Body of pancreas (tissue), 4 donors: ENCODE measurements at regions not wholly inside any gene's neighbourhood (a gene's known extent, or its start where the extent isn't known, plus 50 kb on each side); places are given as distances from the start of the nearest gene placed in this dataset.

Experiments used
- ATAC-seq: fragments of 150-250 bp; one replicate; pipeline ENCODE4 v1.9.1; 2016
- DNase-seq, 4 donors: peaks; one replicate each; pipeline ENCODE4 v3.0.0-alpha.2; 2019
- H3K27ac ChIP-seq, 4 donors: fragments of 200-600 bp; sonication (generic); 1 replicate in 3 of 4; 2 replicates in 1 of 4; pipeline versions ENCODE4 v1.5.1 to v1.6.1; 2016 to 2019; ENCODE audit warnings: mild to moderate bottlenecking in 1 of 4, mixed read lengths in 1 of 4, moderate library complexity in 1 of 4
- H3K27me3 ChIP-seq, 2 donors: fragments of 200-600 bp; sonication (generic); one replicate each; pipeline ENCODE4 v1.6.0; 2016; ENCODE audit warnings: mild to moderate bottlenecking in 1 of 2
- H3K36me3 ChIP-seq, 2 donors: fragments of 200-600 bp; sonication (generic); replicated peaks in 1 of 2; 2 replicates each; pipeline ENCODE4 v1.5.1; 2016; ENCODE audit warnings: low read depth in 2 of 2; ENCODE audit not compliant: insufficient read depth in 1 of 2
- H3K4me1 ChIP-seq: fragments of 200-600 bp; sonication (generic); one replicate; pipeline ENCODE4 v1.6.0; 2016
- H3K4me3 ChIP-seq, 2 donors: fragments of 200-600 bp; sonication (generic); 1 replicate in 1 of 2; 2 replicates in 1 of 2; pipeline ENCODE4 v1.5.1; 2016 to 2019
- H3K9me3 ChIP-seq, 3 donors: fragments of 200-600 bp; sonication (generic); 1 replicate in 2 of 3; 2 replicates in 1 of 3; pipeline ENCODE4 v1.5.1; 2016
- CTCF ChIP-seq, 7 experiments: fragments of 450-650 bp in 4 of 7; fragments of 200-600 bp in 3 of 7; sonication (generic) in 3 of 7; IDR thresholded peaks; one replicate each; pipeline ENCODE4 v1.5.1; 2016 to 2019; ENCODE audit warnings: antibody characterized with exemption in 7 of 7
- POLR2A ChIP-seq, 3 donors: fragments of 450-650 bp; IDR thresholded peaks; one replicate each; pipeline ENCODE4 v1.6.1; 2016; ENCODE audit warnings: antibody characterized with exemption in 3 of 3, mild to moderate bottlenecking in 2 of 3
- WGBS, 2 donors: methylation state at CpG; one replicate each; pipeline ENCODE4 v1.1.5; 2017; 5-methylcytosine and 5-hydroxymethylcytosine counted together
- intact Hi-C: fragments of 100-400 bp; cut with DNase I; formaldehyde crosslinking; loops from one replicate; pipeline ENCODE4 v1.15.1; 2023

- WGBS, 2 donors: 24 to 32% methylated on average over 3 of the region's 3 CpGs
- Histone ChIP-seq H3K27me3 (no peaks in the 10 kb centered on the region), H3K9me3 (peaks cover 0 to 10% (median 0%) of the 10 kb centered on the region in 3 donors), H3K4me1 (no peaks in the 10 kb centered on the region), H3K4me3 (no peak overlapping the region), H3K27ac (no peak overlapping the region), H3K36me3 (no peaks in the 10 kb centered on the region)
- TF ChIP-seq CTCF (IDR thresholded peaks at IDR 0.05): no peak
- TF ChIP-seq POLR2A (IDR thresholded peaks at IDR 0.05): no peak
- intact Hi-C loops: no loop called here
- ATAC-seq (no peak), DNase-seq (no peak)
Measured at GRCh38 chr16:62652441-62653120, 616.3 kb upstream of the CDH8 start.

DNA sequence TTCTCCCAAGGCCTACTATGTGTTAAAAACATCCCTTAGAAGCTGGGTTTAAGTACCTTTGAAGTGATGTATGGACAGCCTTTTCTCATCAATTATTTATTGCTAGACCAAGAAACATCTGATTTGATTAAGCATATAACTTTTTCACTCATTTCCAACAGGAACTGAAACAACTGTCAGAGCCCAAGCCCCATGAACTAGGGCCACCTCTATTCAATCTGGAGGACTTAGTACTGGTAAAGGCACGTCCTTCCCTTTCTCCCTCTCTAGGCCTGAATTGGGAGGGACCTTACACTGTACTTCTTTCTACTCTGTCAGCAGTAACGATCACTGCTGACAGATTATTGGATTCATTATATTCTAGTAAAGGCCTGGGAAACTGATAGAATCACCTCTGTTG, 612.0 kb upstream of the CDH8 start:
- no peaks in the 10 kb centered on the region for H3K27me3 ChIP-seq
- no peaks in the 10 kb centered on the region for H3K4me1 ChIP-seq
- H3K9me3 ChIP-seq: peaks cover 0 to 40% (median 0%) of the 10 kb centered on the region in 3 donors
- TF ChIP-seq CTCF (IDR thresholded peaks at IDR 0.05) (no peak), POLR2A (IDR thresholded peaks at IDR 0.05) (no peak)
- no peaks in the 10 kb centered on the region for H3K36me3 ChIP-seq
- intact Hi-C loops: no loop called here
- DNase-seq (no peak), ATAC-seq (no peak)
- no peak overlapping the region for H3K27ac ChIP-seq
- H3K4me3 ChIP-seq: no peak overlapping the region
- WGBS, 2 donors: 49 to 60% methylated on average over 2 of the region's 2 CpGs

- no peak for ATAC-seq
- intact Hi-C loops: no loop called here
Measured at GRCh38 chr16:62644030-62644812, 608.0 kb upstream of the CDH8 start.

DNA sequence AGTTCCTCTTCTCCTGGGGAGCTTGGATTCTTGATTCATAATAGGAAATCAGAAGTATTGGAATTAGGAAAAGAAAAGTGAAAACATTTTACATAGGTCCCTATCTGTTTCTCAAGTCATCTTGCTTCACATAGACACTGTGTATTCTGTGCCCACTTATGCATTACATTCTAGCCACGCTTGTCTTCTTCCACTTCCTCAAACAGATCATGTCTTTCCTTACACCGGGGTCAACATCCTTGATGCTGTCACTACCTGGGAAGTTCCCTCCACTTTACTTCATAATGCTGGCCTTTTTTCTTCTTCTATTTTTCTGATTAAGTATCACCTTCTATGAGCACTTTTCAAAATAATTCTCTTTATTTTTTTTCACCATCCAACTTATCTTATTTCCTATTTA, 606.4 kb upstream of the CDH8 start:
- Histone ChIP-seq H3K27me3 (no peaks in the 10 kb centered on the region), H3K4me3 (no peak overlapping the region), H3K27ac (no peak overlapping the region), H3K36me3 (no peaks in the 10 kb centered on the region), H3K9me3 (peaks cover 0 to 31% (median 0%) of the 10 kb centered on the region in 3 donors), H3K4me1 (no peaks in the 10 kb centered on the region)
- intact Hi-C loops: no loop called here
- TF ChIP-seq CTCF (IDR thresholded peaks at IDR 0.05) (no peak), POLR2A (IDR thresholded peaks at IDR 0.05) (no peak)
- WGBS, 2 donors: 52 to 58% methylated on average over 2 of the region's 2 CpGs
- DNase-seq (no peak), ATAC-seq (no peak)

More at GRCh38 chr16:62644030-62644812, 608.0 kb upstream of the CDH8 start:
- Histone ChIP-seq H3K4me1 (no peaks in the 10 kb centered on the region), H3K27me3 (no peaks in the 10 kb centered on the region), H3K27ac (no peak overlapping the region), H3K4me3 (no peak overlapping the region), H3K36me3 (no peaks in the 10 kb centered on the region), H3K9me3 (peaks cover 0 to 40% (median 0%) of the 10 kb centered on the region in 3 donors)
- no peak for DNase-seq
- WGBS, 2 donors: 71 to 77% methylated on average over 7 to 10 of the region's 10 CpGs
- TF ChIP-seq CTCF (IDR thresholded peaks at IDR 0.05): no peak
- no peak for TF ChIP-seq POLR2A (IDR thresholded peaks at IDR 0.05)
